IMR-90 (cell line): ENCODE measurements at regions not wholly inside any gene's neighbourhood (a gene's known extent, or its start where the extent isn't known, plus 50 kb on each side); places are given as distances from the start of the nearest gene placed in this dataset.

Source experiments
- ATAC-seq: fragments of 200-7000 bp; cut with Tn5 transposase; 2 replicates; pipeline ENCODE4 v1.9.1; 2020; ENCODE audit warnings: low read depth, mild to moderate bottlenecking, moderate library complexity
- BruUV-seq: library from RNA; stranded (reverse); fragments of 400-500 nt; replicated peaks from 2 replicates; lab custom pipeline; 2021; lab: Mats Ljungman, UMichigan
- CTCF ChIA-PET: fragments of 300-600 bp; formaldehyde crosslinking; extraction: SDS; loops from one replicate; lab custom pipeline; 2021; ENCODE audit warnings: antibody characterized with exemption; lab: Yijun Ruan, JAX
- POLR2A ChIA-PET: fragments of 300-600 bp; sonication (Branson Sonifier 250); formaldehyde crosslinking; loops from one replicate; lab custom pipeline; 2022; ENCODE audit warnings: antibody characterized with exemption; ENCODE audit not compliant: unreplicated experiment; lab: Charles Lee
- DNase-seq: peaks from one replicate; pipeline ENCODE4 v3.0.0; 2013
- H2AFZ ChIP-seq: replicated peaks from 2 replicates; pipeline ENCODE3; 2013; ENCODE audit warnings: low read length, mild to moderate bottlenecking; ENCODE audit not compliant: poor library complexity
- H2AK5ac ChIP-seq: 2 replicates; pipeline ENCODE4 v1.6.1; 2013; ENCODE audit warnings: low read depth, low read length, inconsistent platforms
- H2AK9ac ChIP-seq: replicated peaks from 2 replicates; pipeline ENCODE3; 2013; ENCODE audit warnings: mild to moderate bottlenecking, low read depth, low read length, moderate library complexity; ENCODE audit not compliant: poor library complexity
- H2BK120ac ChIP-seq: 2 replicates; pipeline ENCODE4 v1.6.1; 2013; ENCODE audit warnings: low read depth, low read length, inconsistent platforms
- H2BK15ac ChIP-seq: 3 replicates; pipeline ENCODE4 v1.6.1; 2013; ENCODE audit warnings: low read depth, low read length, inconsistent platforms
- H2BK20ac ChIP-seq: 2 replicates; pipeline ENCODE4 v1.6.1; 2013; ENCODE audit warnings: low read depth, mild to moderate bottlenecking, inconsistent platforms, low read length, moderate library complexity
- H2BK5ac ChIP-seq: 2 replicates; pipeline ENCODE4 v1.6.1; 2013; ENCODE audit warnings: mild to moderate bottlenecking, low read depth, low read length, inconsistent platforms; ENCODE audit not compliant: poor library complexity, severe bottlenecking
- H3K14ac ChIP-seq: replicated peaks from 2 replicates; pipeline ENCODE4 v1.6.1; 2013; ENCODE audit warnings: low read depth, low read length, inconsistent platforms
- H3K18ac ChIP-seq: 2 replicates; pipeline ENCODE4 v1.6.1; 2013; ENCODE audit warnings: low read depth, low read length, control low read depth
- H3K23ac ChIP-seq: 2 replicates; pipeline ENCODE4 v1.6.1; 2013; ENCODE audit warnings: low read depth, low read length, inconsistent platforms
- H3K27ac ChIP-seq: 2 replicates; pipeline ENCODE4 v1.5.1; 2013; ENCODE audit warnings: mild to moderate bottlenecking, control low read depth, low read length; ENCODE audit not compliant: insufficient read depth
- H3K27me3 ChIP-seq: 2 replicates; pipeline ENCODE4 v1.6.1; 2013; ENCODE audit warnings: low read length; ENCODE audit not compliant: control insufficient read depth, insufficient read depth
- H3K36me3 ChIP-seq: 2 replicates; pipeline ENCODE4 v1.6.1; 2013; ENCODE audit warnings: low read length, mixed read lengths; ENCODE audit not compliant: control insufficient read depth, insufficient read depth
- H3K4ac ChIP-seq: 2 replicates; pipeline ENCODE4 v1.6.1; 2013; ENCODE audit warnings: low read depth, low read length, inconsistent platforms
- H3K4me1 ChIP-seq: 2 replicates; pipeline ENCODE4 v1.6.1; 2013; ENCODE audit warnings: low read length, mixed read lengths; ENCODE audit not compliant: control insufficient read depth, insufficient read depth
- H3K4me2 ChIP-seq: 2 replicates; pipeline ENCODE4 v1.6.1; 2013; ENCODE audit warnings: low read depth, mild to moderate bottlenecking, control low read depth, low read length, moderate library complexity
- H3K4me3 ChIP-seq: 2 replicates; pipeline ENCODE4 v1.5.1; 2013; ENCODE audit warnings: low read depth, mild to moderate bottlenecking, control low read depth, low read length, moderate library complexity; ENCODE audit not compliant: insufficient read depth
- H3K56ac ChIP-seq: 2 replicates; pipeline ENCODE4 v1.6.1; 2013; ENCODE audit warnings: low read length, inconsistent platforms; ENCODE audit not compliant: insufficient read depth; ENCODE audit errors: extremely low read depth
- H3K79me1 ChIP-seq, 2 experiments: 2 replicates each; pipeline ENCODE4 v1.6.1; 2013; ENCODE audit warnings: low read length in 2 of 2, inconsistent platforms in 1 of 2, low read depth in 1 of 2
- H3K9ac ChIP-seq: 2 replicates; pipeline ENCODE4 v1.6.1; 2013; ENCODE audit warnings: low read depth, low read length, control low read depth
- H3K9me1 ChIP-seq: 2 replicates; pipeline ENCODE4 v1.6.1; 2013; ENCODE audit warnings: low read length, inconsistent platforms; ENCODE audit not compliant: insufficient read depth
- H3K9me3 ChIP-seq: 2 replicates; pipeline ENCODE4 v1.6.1; 2013; ENCODE audit warnings: low read length; ENCODE audit not compliant: control insufficient read depth, insufficient read depth
- H4K20me1 ChIP-seq: 2 replicates; pipeline ENCODE4 v1.6.1; 2013; ENCODE audit warnings: low read length, inconsistent platforms; ENCODE audit not compliant: insufficient read depth
- H4K5ac ChIP-seq: 2 replicates; pipeline ENCODE4 v1.6.1; 2013; ENCODE audit warnings: mild to moderate bottlenecking, low read depth, low read length, control low read depth
- H4K8ac ChIP-seq, 2 experiments: 2 replicates each; pipeline ENCODE4 v1.6.1; 2013; ENCODE audit warnings: low read depth in 2 of 2, low read length in 2 of 2, control low read depth in 1 of 2, inconsistent platforms in 1 of 2
- H4K91ac ChIP-seq: 2 replicates; pipeline ENCODE4 v1.6.1; 2013; ENCODE audit warnings: low read depth, low read length, inconsistent platforms; ENCODE audit not compliant: insufficient read depth
- CEBPB ChIP-seq: IDR thresholded peaks from 2 replicates; pipeline ENCODE4 v1.6.1; 2012; ENCODE audit warnings: low read depth, low read length, improper control_type of control experiment
- CTCF ChIP-seq: conservative IDR thresholded peaks from 2 replicates; pipeline ENCODE4 v1.5.1; 2012; ENCODE audit warnings: mild to moderate bottlenecking, low read depth, low read length, improper control_type of control experiment
- ELK1 ChIP-seq: fragments of 150-350 bp; IDR thresholded peaks from 2 replicates; pipeline ENCODE4 v1.6.1; 2016; ENCODE audit warnings: low read depth, mild to moderate bottlenecking, low read length, moderate library complexity, borderline replicate concordance
- MAZ ChIP-seq: IDR thresholded peaks from 2 replicates; pipeline ENCODE4 v1.6.1; 2012; ENCODE audit warnings: low read depth, mild to moderate bottlenecking, low read length, improper control_type of control experiment, moderate library complexity, borderline replicate concordance
- MXI1 ChIP-seq: IDR thresholded peaks from 2 replicates; pipeline ENCODE4 v1.6.1; 2012; ENCODE audit warnings: low read depth, mild to moderate bottlenecking, low read length, moderate library complexity, borderline replicate concordance
- POLR2A ChIP-seq: IDR thresholded peaks from 2 replicates; pipeline ENCODE4 v1.6.1; 2012; ENCODE audit warnings: mild to moderate bottlenecking, low read depth, low read length
- RCOR1 ChIP-seq: IDR thresholded peaks from 2 replicates; pipeline ENCODE4 v1.6.1; 2012; ENCODE audit warnings: mild to moderate bottlenecking, low read length, improper control_type of control experiment; ENCODE audit not compliant: insufficient replicate concordance
- RFX5 ChIP-seq: IDR thresholded peaks from 2 replicates; pipeline ENCODE4 v1.8.0; 2012; ENCODE audit warnings: low read depth, mild to moderate bottlenecking, low read length, moderate library complexity
- SMC3 ChIP-seq: fragments of 150-350 bp; IDR thresholded peaks from 2 replicates; pipeline ENCODE4 v1.6.1; 2016; ENCODE audit warnings: low read depth, mild to moderate bottlenecking, antibody characterized with exemption, low read length, moderate library complexity
- USF2 ChIP-seq: fragments of 150-350 bp; IDR thresholded peaks from 2 replicates; pipeline ENCODE4 v1.6.1; 2017; ENCODE audit warnings: mild to moderate bottlenecking, antibody characterized with exemption, low read length, low read depth
- WGBS, 2 experiments: methylation state at CpG; one replicate each; pipeline versions ENCODE4 v1.1.5 to v1.1.7; 2013; ENCODE audit warnings: missing lambda C conversion rate in 2 of 2; ENCODE audit not compliant: insufficient read length in 1 of 2; ENCODE audit errors: extremely low coverage in 2 of 2; 5-methylcytosine and 5-hydroxymethylcytosine counted together
- dilution Hi-C: fragments of 300-500 bp; cut with HindIII; formaldehyde crosslinking; loops from one replicate; pipeline ENCODE4 v1.14.3; 2018; ENCODE audit warnings: low sequenced_read_pairs; ENCODE audit not compliant: unreplicated experiment
- in situ Hi-C: fragments of 300-500 bp; cut with MboI; formaldehyde crosslinking; loops from 3 replicates; pipeline ENCODE4 v1.14.3; 2019; ENCODE audit warnings: low sequenced_read_pairs, inconsistent platforms, mixed read lengths
- intact Hi-C: fragments of 100-400 bp; cut with micrococcal nuclease; formaldehyde crosslinking; loops from 2 replicates; pipeline ENCODE4 v1.10.0; 2022

GRCh38 chr6:99032396-99032795 is 84.7 kb upstream of the FBXL4 start:
- Histone ChIP-seq H2BK15ac (no peak overlapping the region), H2BK20ac (no peak overlapping the region), H3K9me1 (no peaks in the 10 kb centered on the region), H3K36me3 (no peaks in the 10 kb centered on the region), H3K9ac (no peak overlapping the region), H3K79me1 (no peaks in the 10 kb centered on the region), H4K91ac (no peak overlapping the region), H2BK5ac (no peak overlapping the region), H3K27me3 (peaks cover 3% of the 10 kb centered on the region; the same call in 1 of the 2 replicates), H2AFZ (no peak overlapping the region), H3K4ac (no peak overlapping the region), H3K27ac (no peak overlapping the region), H2AK5ac (no peak overlapping the region), H3K4me2 (no peak overlapping the region), H3K23ac (no peak overlapping the region), H4K20me1 (no peaks in the 10 kb centered on the region), H2BK120ac (no peak overlapping the region), H3K4me1 (no peaks in the 10 kb centered on the region), H3K14ac (no peak overlapping the region), H4K5ac (no peak overlapping the region), H3K18ac (no peak overlapping the region), H2AK9ac (no peak overlapping the region), H3K9me3 (no peaks in the 10 kb centered on the region), H3K56ac (no peak overlapping the region), H4K8ac (no peak overlapping the region), H3K4me3 (no peak overlapping the region)
- in situ Hi-C loops (no loop called here), dilution Hi-C loops (no loop called here), intact Hi-C loops (no loop called here)
- no peak for TF ChIP-seq SMC3
- no peak for TF ChIP-seq USF2
- TF ChIP-seq RFX5 = no peak
- TF ChIP-seq ELK1 = no peak
- no peak for TF ChIP-seq MXI1
- TF ChIP-seq RCOR1 = no peak
- TF ChIP-seq MAZ = no peak
- TF ChIP-seq POLR2A = no peak
- TF ChIP-seq CEBPB = no peak
- no peak for TF ChIP-seq CTCF
- 20% methylated on average over 1 of the region's 2 CpGs; no CpG with 5 or more reads in 1 of the 2 experiments for WGBS, 2 experiments
- ATAC-seq = no peak
- DNase-seq = no peak
- CTCF ChIA-PET = no interaction called here
- BruUV-seq = no TSS peak
- POLR2A ChIA-PET = no interaction called here
